ENCODE measurements at regions not wholly inside any gene's neighbourhood (a gene's known extent, or its start where the extent isn't known, plus 50 kb on each side); places are given as distances from the start of the nearest gene placed in this dataset.

DNA sequence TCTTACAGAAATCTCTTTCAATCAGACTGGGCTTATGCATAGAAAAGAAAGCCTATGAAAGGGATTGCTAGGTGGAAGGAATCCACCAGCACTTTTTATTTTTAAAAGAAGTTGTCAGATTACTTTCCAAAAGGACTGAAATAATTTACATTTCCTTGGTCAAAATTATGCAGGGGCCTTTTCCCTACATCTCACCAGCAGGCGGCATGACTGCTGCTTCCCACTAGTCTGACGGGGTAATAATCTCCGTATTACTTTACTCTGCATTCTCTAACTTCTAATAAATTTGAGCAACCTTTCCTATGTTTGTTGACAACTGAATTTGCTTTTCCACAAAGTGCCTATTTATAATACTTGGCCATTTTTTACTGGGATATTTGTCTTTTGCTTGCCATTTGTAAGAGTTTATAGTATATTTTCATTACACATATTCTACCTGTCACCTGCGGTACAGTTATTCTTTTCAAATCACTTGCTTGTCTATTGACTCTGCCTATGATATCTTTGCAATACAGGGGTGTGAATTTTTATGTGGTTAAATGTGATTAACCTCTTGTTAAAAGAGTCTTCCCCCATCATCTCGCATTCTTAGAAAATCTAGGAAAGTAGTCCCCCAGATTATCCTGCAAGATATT is 51.9 kb upstream of the USP47 start:
- DNase-seq (ENCODE audit: low read depth in 2 of 2) = no peak

DNA sequence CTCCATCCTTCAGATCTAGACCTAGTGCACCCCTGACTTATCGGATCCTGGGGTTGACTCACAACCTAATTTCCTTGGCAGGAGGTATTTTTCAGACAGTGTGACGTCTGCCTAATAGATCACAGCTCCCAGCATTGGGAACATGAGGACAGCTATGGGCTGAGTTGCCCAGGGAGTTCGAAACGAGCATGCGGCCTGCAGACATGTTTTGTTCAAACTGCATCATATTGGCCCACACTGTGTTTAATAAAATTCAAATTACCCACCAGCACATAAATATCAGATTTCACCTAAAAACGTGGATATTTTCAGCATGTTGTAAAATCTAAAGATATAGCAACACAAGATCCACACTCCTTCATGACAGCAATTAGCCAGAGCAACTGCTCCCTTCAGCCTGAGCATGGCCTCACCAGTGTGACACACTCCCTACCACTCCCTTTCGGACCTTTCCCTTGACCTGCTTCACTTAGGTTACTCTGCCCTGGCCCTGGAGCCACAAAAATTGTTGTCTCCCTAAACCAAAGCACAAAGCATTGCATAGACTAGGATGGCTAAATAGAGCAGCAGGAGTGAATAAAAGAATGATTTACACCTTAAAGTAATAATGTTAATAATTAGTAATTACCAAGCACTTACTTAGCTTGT is 53.6 kb upstream of the USP47 start:
- no peak for DNase-seq (ENCODE audit: low read depth in 2 of 2)

DNA sequence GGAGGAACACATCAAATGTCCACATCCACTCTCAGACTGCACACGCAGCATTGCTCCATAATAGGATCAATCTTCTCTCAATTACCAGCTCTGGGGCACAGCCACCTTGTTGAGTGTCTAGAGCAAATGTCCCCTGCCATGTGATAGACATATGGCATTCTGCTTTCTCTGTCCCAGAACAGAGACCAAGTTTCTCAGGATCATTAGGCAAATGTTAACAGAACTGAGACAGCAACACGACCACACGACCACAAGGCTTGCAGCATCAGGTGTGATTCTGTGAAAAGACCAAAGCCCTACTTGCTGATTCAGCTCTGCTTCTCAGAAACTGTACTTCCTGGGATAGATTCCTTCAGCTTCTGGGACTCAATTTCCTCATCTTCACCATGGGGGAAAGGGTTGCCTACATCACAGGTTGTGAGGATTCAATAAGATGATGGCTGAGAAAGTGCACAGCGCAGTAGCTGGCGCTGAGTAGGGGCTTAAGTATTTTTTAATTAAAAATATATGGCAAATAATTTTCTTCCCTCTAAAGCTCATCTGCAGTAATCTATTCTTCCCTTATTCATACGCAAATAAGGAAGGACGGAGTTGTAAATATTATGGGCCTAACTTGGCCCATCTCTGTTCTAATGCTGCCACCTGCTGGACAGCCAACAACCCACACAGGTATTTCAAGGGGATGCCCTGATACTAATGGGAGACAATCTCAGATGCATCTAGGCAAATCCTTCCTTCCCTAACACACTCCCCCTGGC is 54.3 kb upstream of the USP47 start:
- DNase-seq (ENCODE audit: low read depth in 2 of 2) = peak; percentile 44 to 46

DNA sequence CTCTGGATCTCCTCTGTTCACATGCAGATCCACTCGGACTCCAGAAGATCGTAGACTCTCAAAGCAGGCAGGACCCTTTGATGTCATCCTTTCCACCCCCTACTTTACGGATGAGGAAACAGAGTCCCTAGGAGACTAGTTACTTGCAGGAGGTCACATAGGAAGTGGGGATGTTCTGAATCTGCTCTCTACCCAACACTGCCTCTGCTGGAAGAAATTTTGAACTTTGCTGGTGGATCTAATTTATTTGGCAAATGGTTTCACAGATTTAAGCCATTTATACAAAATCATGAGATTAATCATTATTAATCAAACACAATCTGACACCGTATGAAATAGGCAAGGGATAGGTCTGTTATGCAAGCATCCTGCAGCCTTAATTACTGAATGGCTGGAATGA is 55.0 kb upstream of the USP47 start:
- DNase-seq (ENCODE audit: low read depth in 2 of 2) = no peak

DNA sequence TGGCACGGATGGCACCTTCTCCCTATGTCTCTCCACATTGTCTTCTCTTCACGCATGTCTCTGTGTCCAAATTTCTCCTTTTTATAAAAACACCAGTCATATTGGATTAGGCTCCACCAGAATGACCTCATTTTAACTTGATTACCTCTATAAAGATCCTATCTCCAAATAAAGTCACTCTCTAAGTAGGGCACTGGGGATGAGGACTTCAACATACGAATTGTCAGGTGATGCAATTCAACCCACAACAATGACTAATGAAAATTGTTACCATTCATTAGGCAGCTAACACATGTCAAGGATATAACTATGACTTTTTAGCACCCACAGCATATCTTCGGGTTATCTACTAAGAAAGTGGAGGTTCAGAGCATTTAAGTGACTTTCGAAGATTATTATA is 55.5 kb upstream of the USP47 start:
- DNase-seq (ENCODE audit: low read depth in 2 of 2) = no peak

DNA sequence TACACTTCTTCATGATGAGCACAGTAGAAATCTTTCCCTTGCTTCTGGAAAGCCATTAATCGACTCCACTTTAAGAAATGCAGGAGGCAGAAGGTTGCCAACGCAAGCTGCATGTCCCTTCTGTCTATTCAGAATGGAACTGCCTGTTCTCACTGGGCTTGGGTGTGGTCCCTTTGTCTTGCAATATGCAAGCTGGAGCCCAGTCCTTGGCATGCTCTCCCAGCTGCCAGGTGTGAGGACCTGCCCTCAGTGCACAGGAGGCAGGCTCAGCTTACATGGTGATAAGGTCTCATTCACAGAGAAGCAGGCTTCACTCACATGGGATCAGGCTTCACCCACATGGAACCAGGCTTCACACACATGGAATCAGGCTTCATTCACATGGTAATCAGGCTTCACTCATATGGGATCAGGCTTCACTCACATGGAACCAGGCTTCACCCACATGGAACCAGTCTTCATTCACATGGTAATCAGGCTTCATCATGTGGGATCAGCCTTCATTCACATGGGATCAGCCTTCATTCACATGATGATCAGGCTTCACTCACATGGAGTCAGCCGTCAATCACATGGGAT is 59.2 kb upstream of the USP47 start:
- no peak for DNase-seq (ENCODE audit: low read depth in 2 of 2)

DNA sequence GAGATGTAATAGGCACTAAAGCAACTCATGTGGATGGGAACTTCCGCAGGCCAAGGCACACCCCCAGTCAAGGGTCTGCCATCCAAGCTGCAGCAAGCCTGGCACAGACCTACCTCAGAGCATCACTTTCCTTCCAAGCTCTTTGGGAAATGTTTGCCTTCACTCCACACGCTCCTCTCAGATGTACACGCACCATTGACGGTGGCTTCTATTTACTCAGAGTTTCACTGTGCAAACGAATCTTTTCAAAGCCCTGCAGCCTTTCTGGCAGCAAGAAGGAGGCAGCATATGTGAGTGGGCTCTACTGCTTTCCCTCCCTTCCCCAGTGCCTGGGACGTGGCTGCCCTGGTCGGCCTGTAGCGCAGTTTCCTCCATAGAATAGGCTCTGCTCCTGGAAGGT is 60.9 kb upstream of the USP47 start:
- no peak for DNase-seq (ENCODE audit: low read depth in 2 of 2)

DNA sequence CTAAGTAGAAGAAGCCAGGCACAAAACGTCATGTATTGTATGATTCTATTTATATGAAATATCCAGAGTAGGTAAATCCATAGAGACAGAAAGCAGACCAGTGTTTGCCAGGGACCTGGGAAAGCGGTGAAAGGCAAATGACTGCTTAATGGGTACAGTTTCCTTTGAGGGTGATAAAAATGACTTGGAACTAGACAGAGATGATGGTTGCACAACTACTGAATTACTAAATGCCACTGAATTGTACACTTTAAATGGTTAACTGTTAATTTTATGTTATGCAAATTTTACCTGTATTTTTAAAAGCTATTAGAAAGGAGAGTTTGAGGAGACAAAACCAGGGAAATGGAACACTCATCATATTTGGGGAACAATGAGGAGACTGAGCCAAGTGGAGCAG is 61.8 kb upstream of the USP47 start:
- no peak for DNase-seq (ENCODE audit: low read depth in 2 of 2)

DNA sequence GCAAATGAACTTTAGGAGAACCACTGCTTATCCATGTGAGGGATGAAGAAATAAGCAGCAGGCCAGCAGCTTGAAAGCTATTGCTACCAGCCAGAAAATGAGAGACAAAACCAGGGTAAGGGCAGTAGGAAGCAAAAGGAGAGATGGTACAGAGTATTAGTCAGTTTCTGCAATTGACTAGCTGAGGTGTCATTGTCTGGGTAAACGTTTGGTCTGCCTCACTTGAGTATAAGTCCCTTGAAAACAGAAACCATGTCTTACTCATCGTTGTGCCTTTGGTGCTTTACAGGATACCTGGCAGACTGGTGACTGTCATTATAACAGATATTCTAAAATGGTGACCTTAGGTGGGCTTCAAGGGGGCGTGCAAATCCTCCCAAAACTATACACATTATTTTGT is 63.9 kb upstream of the USP47 start:
- no peak for DNase-seq (ENCODE audit: low read depth in 2 of 2)

DNA sequence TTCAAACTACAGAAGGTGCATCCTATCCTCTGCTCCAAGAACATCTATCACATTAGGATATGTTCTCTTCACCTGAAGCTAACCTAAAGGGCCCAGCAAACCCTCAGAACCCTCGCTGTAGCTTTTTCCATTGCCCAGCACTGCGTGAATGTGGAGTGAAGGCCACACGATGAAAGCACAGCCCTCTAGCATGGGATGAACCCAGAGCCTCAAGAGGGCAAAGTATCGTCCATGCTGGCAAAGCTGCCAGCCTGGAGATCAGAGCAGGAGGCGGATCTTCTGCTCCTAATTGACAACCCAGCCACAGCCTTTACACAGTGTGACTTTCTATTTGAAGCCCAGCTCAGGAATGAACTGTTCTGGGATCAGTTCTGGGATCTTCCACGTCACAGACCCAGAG is 65.1 kb upstream of the USP47 start:
- no peak for DNase-seq (ENCODE audit: low read depth in 2 of 2)

DNA sequence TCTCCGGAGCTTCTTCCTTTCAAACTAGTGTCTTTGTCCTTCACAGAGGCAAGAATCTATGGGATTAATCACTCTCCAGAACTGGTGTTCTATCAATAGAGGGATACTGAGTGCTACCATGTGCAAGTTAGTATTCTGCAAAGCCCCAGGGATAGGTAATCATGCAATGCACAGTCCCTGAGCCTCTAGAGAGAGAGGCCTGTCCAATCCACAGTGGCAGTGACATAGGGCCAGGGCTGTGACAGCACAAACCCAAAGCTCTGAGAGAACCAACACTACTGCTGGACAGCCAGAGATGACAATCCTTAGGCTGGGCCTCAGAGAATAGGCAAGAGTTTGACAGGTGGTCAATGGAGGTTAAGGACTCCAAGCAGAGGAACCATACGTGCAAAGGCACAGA is 66.8 kb upstream of the USP47 start:
- no peak for DNase-seq (ENCODE audit: low read depth in 2 of 2)

DNA sequence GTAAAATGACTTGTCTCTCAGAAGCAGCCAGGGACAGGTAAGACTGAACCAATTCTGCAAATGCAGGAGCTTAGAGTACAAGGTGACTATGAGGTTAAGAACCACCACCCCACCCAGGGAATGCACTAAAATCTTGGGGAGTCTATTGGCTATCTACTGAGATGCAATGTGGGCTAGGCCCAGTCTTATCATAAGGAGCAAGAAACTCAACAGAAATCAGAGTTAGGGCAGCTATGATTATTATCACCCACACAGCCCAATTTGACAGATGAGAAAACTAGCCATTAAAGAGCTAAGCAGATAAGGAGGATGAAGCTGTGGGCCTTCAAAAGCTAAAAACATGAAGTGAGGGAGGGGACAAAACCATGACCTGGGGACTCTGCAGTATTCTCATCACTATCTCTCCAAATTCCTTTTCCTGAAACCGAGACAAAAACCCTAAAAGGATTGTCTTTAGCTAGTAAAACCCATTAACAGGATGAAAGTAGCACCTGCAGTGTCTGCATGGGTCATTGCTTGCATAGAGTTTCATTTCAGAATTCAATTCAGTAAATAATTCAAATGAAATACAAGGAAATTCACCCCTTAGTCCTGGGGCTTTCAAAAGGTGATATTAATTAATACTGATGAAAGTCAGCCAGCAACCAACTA is 68.8 kb upstream of the USP47 start:
- DNase-seq (ENCODE audit: low read depth in 2 of 2) = no peak

DNA sequence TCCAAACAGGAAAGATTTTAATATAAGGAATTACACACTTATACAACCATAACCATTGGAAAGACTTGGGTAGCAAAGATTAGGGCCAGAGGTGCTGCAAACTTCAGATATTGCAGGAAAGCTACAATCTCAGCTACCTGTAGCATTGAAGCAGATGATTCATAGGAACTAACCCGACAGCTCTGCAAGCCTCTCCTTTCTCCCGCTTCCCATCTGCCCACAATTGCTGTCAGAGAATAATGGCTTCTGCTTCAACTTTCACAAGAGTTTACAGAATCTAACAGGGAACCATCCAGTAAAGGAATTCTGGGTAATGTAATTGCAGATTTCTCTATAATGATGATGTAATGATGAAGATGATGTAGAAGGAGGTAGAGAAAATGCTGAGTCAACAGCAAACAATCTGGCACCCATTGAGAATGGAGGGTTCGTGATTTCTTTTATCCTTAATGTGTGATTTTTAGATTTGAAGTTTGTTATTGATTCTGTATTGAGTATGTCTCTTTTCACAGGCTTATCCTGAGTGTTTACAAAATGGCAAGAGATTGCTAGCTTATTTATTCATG is 70.8 kb upstream of the USP47 start:
- no peak for DNase-seq (ENCODE audit: low read depth in 2 of 2)

DNA sequence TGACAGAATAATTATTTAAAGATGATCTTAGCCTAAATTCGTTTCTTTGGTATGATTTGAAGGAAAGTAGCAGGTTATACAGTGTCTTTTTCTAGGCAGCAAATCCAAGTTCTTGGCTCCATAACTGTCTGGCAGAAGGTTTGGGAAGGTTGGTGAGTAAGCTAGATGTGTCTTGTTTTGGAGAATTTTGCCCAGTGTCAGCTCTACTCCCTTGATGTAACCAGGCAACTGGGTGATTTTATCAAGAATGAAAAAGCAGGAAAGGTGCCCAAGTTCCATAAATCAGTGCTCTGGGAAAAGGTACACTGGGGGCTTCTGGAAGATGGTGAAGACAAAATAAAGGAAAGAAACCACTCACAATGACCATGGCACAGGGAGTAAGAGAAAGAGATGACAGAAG is 71.5 kb upstream of the USP47 start:
- no peak for DNase-seq (ENCODE audit: low read depth in 2 of 2)

DNA sequence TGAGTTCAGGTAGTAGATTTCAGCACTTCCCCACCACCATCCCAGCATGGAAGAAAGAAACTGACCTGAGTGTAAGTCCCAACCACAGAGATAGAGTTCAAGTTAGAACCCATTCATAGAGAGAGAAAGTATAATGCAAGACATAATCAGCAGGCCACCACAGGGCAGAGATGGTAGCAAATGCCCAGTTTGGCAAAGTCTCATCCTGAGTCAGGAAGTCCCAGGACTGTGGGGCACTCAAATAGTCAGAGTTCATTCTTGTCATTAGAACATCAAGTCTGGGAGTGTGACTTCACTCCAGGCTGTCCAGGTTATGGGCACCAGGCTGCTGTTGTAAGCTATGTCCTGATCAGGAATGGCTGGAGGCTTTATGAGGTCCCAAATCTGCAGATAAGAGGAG is 72.0 kb upstream of the USP47 start:
- DNase-seq (ENCODE audit: low read depth in 2 of 2) = no peak

DNA sequence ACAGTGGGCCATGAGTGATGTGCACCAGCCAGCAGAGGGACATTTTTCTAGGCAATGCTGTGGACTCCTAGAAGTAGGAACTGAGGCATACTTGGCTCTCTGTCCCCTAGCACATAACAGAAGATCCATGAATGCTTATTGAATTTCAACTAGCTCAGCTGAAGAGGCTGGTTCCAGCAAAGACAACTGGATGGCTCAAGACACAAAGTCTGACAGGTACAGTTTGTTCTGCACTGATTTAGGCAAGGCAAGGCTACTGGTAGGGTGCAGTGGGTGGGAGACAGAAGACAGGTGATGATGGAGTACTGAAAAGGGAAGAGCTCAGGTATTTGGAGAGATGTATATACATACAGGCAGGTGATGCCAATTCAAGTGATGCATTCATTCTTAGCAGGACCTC is 72.4 kb upstream of the USP47 start:
- no peak for DNase-seq (ENCODE audit: low read depth in 2 of 2)

DNA sequence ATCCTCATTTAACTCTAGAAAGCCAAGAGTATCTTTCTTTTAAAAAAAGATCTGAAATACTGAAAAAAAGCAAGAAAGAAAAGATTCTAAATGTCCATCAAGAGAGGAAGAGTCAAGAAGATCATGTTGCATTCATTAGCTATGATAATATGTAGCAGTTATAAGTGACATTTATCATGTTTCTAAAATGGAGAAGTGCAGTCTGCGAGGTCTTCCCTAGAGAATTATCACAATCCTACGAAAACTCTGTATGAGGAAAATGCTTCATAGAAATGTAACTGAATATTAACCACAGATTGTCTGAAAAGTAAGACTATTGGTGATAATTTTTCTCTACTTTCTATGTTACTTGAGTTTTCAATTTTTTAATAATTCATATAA is 77.4 kb upstream of the USP47 start:
- DNase-seq (ENCODE audit: low read depth in 2 of 2) = no peak

DNA sequence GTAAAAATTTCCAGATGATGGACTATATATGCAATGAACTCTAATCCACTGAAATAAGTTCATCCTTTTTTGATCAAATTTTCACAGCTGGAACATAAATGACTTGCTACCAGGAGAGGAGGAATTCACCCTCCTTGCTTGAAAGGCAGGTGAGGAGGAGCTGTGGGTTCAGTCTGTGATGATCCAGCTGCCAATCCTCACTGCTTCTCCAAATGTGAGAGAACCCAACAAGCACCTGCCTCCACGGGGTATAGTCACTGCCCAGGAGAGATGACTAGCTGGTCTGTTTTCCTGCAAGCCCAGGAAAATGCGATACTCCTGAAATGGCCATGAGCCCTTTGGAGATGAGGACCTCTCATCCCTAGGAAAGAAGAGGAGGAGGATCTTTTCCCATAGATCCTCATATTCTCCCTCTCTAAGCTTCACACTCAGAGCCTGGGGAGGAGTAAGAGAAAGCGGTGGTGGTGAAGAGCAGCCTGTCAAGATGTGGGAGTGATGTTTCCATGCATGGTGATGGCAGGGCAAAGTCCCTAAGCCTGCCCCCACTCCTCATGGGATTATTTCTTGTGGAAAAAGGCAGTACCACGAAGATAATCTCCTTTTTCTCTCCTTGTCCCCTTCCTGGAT is 77.9 kb upstream of the USP47 start:
- DNase-seq (ENCODE audit: low read depth in 2 of 2) = no peak

DNA sequence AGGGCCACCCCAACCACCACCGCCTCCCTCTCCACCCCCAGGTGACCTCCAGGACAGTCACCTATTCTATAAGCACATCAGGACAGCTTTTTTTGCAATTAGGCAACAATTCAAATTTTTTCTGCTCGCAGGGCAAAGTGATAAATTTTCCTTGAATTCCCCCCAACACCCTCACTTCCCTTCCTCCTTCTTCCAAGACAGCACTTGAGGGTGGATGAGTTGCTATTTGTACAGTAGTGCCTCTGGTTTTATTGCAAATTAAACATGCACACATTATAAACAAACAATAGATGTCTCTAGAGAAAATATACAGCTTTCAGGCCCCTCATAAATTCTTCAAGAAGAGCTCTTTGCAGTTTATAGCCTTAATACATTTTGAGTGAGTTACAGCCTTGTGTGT is 80.9 kb upstream of the USP47 start:
- no peak for DNase-seq (ENCODE audit: low read depth in 2 of 2)

DNA sequence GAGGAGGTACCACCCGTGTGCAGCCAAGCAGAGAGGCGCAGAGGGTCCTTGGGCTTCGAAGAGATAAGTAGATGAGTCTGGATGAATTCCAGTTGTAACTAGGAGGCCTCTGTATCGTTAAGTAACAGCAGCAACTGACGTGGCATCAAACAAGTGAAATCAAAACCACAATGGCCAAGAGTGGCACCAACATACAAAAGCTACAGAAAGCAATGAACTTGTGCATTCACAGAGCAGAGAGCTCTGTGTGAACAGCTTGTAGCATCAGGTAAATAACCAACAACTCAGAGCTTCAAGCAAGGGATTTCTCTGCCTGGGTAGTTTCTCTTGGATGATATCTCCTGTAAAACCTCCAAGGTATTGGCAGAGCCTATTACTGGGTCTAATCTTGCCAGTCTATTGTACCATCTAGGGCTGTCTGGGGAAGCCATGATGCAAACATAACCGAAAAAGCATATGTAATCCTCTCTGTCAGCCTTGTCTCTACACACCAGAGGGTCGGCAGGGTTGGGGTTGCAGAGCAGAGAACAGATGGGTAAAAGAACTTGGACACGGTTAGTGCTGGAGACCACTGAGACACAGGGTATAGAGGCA is 83.1 kb upstream of the USP47 start:
- DNase-seq (ENCODE audit: low read depth in 2 of 2) = no peak

DNA sequence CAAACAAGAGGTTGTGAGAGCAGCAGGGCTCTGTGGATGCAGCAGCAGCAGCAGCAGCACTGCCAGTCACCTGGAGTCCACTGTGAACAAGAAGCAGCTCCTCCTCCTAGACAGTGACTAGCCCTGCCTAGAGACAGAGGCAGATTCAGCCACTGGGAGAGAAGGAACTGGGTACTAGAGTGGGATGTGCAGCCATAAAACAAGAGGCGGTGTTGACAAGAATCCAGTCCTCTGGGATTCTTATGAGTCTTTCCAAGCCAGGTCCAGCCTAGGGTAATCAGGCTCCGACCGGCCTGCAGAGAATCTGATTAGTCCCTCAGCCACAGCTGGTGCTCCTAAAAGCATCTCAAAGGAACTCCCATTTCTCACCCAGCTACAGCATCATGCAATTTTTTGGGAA is 83.9 kb upstream of the USP47 start:
- no peak for DNase-seq (ENCODE audit: low read depth in 2 of 2)

All from stimulated activated CD8-positive, alpha-beta memory T cell treated with anti-CD3 and anti-CD28 coated beads, Interleukin-7, amount 100 ng/mL, for 4 hours (primary cell).